ENCODE measurements at regions not wholly inside any gene's neighbourhood (a gene's known extent, or its start where the extent isn't known, plus 50 kb on each side); places are given as distances from the start of the nearest gene placed in this dataset.

- TF ChIP-seq PML (IDR thresholded peaks at IDR 0.05; ENCODE audit: low read length) (peak; percentile 93), E2F8 (IDR thresholded peaks at IDR 0.05; ENCODE audit: low read depth, partially characterized antibody) (no peak), EP300 (IDR thresholded peaks at IDR 0.05; ENCODE audit: low read length) (peak; percentile 91), CBFA2T3 (IDR thresholded peaks at IDR 0.05) (peak; percentile 96), MTA3 (IDR thresholded peaks at IDR 0.05; ENCODE audit: borderline replicate concordance) (0 out of 2 replicates have a peak, but pooled peaks have one; percentile 31), RFX7 (CRISPR knock-in tag; IDR thresholded peaks at IDR 0.05) (no peak), NR2C1 (IDR thresholded peaks at IDR 0.05) (0 out of 2 replicates have a peak, but pooled peaks have one; percentile 9), NR2C1 (tag; IDR thresholded peaks at IDR 0.05) (no peak), NCOA2 (IDR thresholded peaks at IDR 0.05; ENCODE audit: partially characterized antibody in 2 of 2) (peak in 1 of 2 experiments; percentile 22), RCOR1 (IDR thresholded peaks at IDR 0.05; ENCODE audit: borderline replicate concordance in 1 of 2, low read depth in 2 of 2, low read length in 2 of 2) (peak in 1 of 2 experiments; percentile 58; a peak in 2 of 4 replicates), ZNF766 (CRISPR knock-in tag; conservative IDR thresholded peaks at IDR 0.05) (0 out of 2 replicates have a peak, but pooled peaks have one; percentile 36), DPF2 (IDR thresholded peaks at IDR 0.05) (peak; percentile 96), ZFPM2 (CRISPR knock-in tag; IDR thresholded peaks at IDR 0.05) (no peak), ZNF347 (CRISPR knock-in tag; IDR thresholded peaks at IDR 0.05; ENCODE audit: low read depth) (no peak), NBN (IDR thresholded peaks at IDR 0.05; ENCODE audit: low read depth) (0 out of 2 replicates have a peak, but pooled peaks have one; percentile 42), JUND (IDR thresholded peaks at IDR 0.05; ENCODE audit: borderline replicate concordance, low read depth, low read length) (peak; percentile 59; the same call in 1 of the 2 replicates), JUND (tag; IDR thresholded peaks at IDR 0.05; ENCODE audit: borderline replicate concordance, low read depth, low read length) (peak; percentile 51; the same call in 1 of the 3 replicates), HDAC3 (IDR thresholded peaks at IDR 0.05; ENCODE audit: borderline replicate concordance, partially characterized antibody) (peak; percentile 66), FIP1L1 (IDR thresholded peaks at IDR 0.05; ENCODE audit: low read depth, low read length, poor library complexity, severe bottlenecking) (no peak), TRIM24 (IDR thresholded peaks at IDR 0.05) (peak; percentile 88 to 93), CXXC5 (CRISPR knock-in tag; IDR thresholded peaks at IDR 0.05) (no peak), GATAD2A (IDR thresholded peaks at IDR 0.05) (no peak), TBL1XR1 (IDR thresholded peaks at IDR 0.05; ENCODE audit: low read length in 2 of 2) (peak in 1 of 2 experiments; percentile 67; a peak in 2 of 4 replicates), MBD2 (IDR thresholded peaks at IDR 0.05; ENCODE audit: borderline replicate concordance, low read depth) (peak; percentile 42; the same call in 1 of the 2 replicates), POLR2AphosphoS2 (IDR thresholded peaks at IDR 0.05; ENCODE audit: low read length) (no peak), ZNF311 (CRISPR knock-in tag; IDR thresholded peaks at IDR 0.05) (no peak), ADNP (tag; IDR thresholded peaks at IDR 0.05) (peak; percentile 88), CTBP1 (IDR thresholded peaks at IDR 0.05; ENCODE audit: borderline replicate concordance) (peak; percentile 48; the same call in 1 of the 2 replicates), MTF1 (CRISPR knock-in tag; IDR thresholded peaks at IDR 0.05; ENCODE audit: borderline replicate concordance) (no peak)
- TF ChIP-seq, protein P1, sequence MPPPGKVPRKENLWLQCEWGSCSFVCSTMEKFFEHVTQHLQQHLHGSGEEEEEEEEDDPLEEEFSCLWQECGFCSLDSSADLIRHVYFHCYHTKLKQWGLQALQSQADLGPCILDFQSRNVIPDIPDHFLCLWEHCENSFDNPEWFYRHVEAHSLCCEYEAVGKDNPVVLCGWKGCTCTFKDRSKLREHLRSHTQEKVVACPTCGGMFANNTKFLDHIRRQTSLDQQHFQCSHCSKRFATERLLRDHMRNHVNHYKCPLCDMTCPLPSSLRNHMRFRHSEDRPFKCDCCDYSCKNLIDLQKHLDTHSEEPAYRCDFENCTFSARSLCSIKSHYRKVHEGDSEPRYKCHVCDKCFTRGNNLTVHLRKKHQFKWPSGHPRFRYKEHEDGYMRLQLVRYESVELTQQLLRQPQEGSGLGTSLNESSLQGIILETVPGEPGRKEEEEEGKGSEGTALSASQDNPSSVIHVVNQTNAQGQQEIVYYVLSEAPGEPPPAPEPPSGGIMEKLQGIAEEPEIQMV (tag; conservative IDR thresholded peaks at IDR 0.05; ENCODE audit: low read depth): no peak
Observed at GRCh38 chr3:151673974-151674373, 59.8 kb upstream of the AADACL2 start (continued).
